ENCODE measurements at regions not wholly inside any gene's neighbourhood (a gene's known extent, or its start where the extent isn't known, plus 50 kb on each side); places are given as distances from the start of the nearest gene placed in this dataset.

DNA sequence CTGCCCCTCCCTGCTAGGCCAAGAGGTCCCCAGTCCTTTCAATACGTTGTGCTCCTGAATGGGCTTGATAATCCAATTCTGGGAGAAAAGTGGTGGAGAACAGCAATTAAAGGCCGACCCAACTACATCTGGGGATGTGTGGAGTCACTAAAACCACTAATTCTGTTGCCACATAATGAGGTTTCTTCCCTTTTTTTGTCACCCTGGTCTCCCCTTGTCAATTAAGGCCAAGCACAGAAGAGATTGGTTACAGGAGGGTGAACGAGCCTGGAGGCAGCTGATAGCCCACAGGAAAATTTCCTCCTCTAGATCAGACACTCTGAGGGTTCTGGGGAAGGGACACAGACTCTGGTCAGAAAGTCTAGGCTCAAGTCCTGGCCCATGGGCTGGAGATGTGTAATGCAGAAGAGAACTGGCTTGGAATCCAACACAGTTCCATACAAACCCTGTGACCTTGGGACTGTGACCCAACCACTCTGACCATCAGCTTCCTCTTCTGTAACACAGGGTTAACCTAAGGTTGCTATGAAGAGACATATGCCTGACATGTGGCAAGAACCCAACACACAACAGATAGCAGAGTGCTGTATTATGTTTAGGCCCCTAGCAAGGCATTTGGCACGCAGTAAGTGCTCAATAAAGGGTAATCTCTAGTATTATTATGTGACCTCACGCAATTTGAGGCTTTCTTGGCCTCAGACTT lies 146.4 kb downstream of the CHST1 start:
- no peak for TF ChIP-seq EZH2phosphoT487 (IDR thresholded peaks at IDR 0.05; ENCODE audit: low read length)
- TF ChIP-seq EZH2 (optimal IDR thresholded peaks at IDR 0.05; ENCODE audit: low read depth, low read length), result no peak

Measured in MM.1S (cell line).